GM21825 (cell line): ENCODE measurements at regions not wholly inside any gene's neighbourhood (a gene's known extent, or its start where the extent isn't known, plus 50 kb on each side); places are given as distances from the start of the nearest gene placed in this dataset.
A peak's percentile ranks its signal among the peaks of the same experiment; 100 is the strongest.

Experiments used
- ATAC-seq: cut with Tn5 transposase; IDR thresholded peaks from one replicate; pipeline ENCODE4 v1.9.1; 2021; ENCODE audit warnings: mild to moderate bottlenecking, moderate library complexity; ENCODE audit not compliant: unreplicated experiment

DNA sequence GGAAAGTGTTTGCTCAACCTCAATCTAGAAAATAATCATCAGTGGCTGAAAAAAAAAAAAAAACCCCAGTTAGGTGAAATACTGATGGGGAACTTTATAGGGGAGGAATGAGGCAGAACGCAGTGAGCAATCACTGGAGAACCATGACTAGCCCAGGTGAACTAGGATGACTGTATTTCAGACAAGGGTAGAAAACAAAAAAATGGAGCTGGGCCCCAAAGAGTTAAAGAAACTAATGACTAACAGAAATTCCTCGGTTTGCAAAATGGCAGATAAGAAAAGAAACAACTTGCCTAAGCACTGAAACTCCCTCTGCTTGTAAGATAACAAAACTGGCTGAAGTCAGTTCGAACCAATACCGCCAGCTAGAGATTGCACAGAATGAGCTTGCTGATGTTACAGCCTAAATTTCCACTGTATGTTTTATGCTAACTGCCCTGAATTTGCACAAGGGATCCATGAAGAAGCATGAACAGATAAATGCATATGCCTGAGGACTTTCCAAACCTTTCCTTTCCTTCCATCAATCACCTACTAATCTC, 245.9 kb downstream of the METTL4 start:
- no peak for ATAC-seq

DNA sequence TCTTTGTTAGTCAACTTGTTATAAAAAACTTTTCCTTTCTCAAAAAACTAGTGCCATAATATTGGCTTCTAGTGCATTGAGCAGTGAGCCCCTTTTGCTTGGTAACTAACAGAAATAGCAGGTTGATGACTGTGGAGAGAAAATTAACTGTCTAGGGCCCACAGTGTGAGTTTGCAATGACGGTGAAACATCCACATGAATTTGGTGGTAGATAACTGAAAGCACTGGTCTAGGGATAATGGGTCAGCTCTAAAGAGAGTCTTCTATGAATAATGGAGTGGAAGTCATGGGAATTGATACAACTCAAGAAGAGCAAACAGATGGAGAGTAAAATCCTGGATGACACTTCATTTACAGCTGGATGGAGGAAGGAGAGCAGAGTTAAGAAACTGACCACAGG, 245.4 kb downstream of the METTL4 start:
- no peak for ATAC-seq

DNA sequence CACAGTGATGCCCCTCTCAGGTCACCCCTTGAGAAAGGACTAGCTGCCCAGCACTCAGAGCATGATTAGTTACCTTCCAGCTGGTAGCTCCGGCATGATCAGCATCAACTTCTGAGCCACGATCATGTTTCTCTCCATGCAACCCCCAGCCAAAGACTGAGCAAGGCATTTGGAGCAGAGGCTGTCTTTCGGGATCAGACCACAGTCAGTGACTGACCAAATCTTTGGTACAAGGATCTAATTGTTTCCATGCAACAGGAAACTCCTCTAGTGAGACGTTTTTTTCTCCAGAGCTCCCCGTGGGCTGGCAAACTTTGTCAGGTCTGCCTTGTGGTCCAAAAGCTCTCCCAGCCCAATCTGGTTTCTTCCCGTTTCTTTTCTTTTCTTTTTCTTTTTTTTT, 244.3 kb downstream of the METTL4 start:
- ATAC-seq, result no peak

DNA sequence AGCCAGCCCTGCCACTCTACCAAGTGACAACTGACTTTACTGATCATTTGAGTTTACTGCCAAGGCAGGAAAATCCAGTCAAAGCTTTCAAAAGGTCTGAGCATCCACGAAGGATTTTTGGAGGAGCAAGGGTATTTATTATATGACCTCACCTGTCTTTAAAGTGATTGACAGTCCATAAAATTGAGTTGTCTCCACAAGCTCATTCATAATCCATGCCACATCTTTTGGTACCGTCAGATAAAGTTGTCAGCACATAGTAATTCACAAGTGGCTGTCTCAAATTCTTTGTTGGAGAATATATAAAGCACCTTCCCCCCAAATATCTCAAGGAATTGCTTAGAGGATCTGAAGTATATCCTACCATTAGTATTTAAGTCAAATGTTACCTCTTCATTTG, 240.5 kb downstream of the METTL4 start:
- ATAC-seq, result no peak

DNA sequence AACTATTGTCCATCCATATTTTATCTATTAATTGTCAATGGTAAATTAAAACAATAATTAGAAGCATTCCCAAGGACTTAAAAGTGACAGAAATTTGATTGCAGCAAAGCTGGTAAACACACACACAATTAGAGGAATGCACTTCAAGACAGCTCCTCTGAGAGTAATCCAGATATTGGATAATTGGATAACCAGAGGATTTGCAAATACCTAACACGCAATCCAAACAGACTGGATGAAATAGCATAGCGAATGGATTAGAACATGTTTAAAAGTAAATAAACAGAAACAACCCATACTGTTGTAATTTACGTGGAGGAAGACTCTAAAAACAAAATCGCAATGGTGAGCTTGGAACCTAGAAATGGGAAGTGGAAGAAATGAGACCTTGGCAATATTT, 239.8 kb downstream of the METTL4 start:
- ATAC-seq, result no peak

DNA sequence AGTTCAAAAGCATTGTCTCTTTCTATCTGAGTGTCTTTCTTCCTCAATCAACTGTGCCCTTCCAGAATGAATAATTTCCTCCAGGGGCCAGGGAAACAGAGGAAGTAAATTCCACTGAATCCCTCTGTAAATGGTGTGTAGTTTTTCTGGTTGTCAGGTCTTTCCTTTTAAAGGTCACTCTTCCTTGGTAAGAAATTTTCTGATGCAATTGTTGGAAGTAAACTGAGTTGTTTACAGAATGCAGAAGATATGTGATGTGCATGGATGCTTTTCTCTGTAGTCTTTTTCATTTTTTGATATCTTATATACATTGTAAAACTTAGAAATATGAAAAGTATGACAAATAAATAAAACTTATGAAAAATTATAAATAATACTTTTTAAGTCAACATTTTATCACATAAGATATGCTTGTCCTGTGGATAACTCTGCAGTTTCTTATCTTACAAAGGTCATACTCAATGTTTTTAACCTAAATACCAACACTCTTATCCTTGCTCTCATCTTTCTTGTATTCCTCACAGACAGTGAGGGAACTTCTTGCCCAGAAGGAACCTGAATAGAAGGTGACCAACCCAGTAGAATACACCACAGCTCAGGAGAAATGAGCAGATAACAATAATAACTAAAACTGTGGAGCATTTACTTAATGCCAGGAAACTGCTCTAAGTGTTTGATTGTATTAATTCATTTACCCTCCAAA, 234.5 kb downstream of the METTL4 start:
- no peak for ATAC-seq

DNA sequence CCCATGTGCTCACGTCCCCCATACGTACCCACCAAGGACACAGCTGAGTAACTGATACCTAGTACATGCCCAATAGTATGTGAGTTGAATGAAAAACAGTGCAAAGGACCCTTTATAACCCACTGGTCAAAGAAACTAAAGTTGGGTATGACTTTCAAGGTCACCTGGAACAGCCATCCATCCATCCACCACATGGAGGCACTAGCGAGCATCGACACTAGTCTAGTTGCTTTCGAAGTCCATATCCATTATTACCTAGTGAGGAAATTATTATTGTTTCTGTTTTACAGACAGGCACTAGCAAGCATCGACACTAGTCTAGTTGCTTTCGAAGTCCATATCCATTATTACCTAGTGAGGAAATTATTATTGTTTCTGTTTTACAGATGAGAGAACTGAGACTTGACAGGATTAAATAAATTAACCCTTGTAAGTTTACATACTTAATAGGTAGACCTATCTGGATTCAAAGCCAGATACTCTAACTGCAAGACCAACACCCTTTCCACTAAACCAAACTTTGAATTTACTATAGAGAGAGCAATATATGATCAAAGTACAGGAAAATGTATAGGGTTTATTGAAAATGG, 233.7 kb downstream of the METTL4 start:
- peak; percentile 70 for ATAC-seq

DNA sequence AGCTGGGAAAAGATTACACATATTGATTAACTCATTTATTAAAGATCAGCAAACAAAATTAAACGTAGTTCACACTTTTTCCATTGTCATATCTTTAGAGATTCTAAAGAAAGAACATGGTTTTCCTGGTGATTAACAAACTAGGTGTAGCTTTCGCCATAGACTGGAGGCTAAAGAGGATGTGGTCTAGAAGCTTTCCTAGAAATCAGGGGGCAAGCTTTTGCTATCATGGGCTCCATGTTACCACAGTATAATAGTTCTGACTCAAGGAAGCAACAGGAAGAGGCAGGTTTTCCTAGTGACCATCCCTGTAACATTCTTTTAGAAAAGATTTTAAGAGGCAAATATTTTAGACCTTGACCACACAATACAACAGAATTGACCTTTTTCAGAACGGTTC, 232.7 kb downstream of the METTL4 start:
- ATAC-seq, result no peak

DNA sequence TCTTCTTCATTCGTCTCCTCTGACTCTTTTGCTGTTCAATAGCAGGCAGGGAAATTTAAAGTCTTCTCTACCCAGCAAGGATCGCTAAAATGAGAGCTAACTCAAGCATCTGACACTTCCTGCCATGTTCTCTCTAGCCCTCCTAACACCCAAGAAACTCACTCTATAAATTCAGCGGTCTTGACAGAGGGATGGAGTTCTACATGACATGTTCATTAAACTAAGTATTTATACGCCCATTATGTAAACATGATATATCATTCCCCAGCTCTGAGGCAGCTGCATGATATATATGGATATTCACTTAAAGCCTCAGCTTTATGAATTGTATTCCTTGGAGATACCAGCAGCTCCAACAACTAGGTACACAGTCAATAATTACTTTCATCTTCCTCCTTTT, 231.0 kb downstream of the METTL4 start:
- ATAC-seq, result no peak

DNA sequence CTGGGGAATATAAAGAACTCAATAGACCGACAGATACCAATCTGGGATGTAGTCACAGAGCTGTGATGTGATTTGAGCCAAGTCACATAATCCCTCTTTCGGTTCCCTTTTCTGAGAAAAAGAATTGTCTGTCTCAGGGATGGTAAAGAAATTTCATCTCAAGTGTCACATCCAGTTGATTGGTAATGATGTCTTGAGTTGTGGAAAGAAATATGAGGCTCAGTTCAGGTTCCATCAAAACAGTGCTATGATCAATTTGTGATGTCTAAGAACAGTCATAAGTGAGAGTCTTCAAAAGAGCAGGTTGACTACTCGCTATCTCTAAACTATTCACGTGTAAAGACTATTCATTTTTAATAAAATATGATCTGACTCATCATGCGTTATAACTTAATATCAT, 223.3 kb downstream of the METTL4 start:
- ATAC-seq, result no peak

DNA sequence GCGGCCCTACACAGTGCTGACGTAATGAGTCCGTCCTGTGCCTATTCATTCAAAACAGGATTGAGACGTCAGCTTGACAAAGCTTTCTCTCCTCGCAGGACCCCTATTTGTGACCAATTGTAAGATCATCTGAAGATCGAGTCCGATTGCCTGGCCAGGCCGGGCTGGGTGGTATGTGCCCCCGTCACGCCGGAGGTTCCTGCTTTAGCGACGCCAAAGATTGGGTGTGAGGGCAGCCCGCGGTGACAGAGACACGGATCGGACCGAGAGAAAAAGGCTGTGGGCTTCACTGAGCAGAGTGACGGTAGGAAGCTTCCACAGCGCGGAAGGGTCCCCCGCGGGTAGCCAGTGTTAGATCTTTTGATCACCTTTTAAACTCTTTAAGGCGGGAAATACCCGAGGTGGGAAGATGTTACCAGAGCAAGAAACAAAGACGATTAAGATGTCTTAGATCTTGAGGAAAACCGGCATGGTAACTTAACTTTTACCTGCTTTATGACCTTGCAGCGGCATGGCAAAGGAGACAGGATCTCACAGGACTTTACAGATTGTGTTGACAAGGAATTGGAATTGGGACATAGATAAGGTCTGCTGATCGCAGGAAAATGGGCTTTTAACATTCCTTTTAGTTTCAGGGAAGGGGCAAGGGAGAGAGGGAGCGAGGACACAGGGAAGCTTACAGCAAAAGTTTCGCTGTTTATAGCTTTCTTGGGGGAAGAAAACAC, 220.0 kb downstream of the METTL4 start:
- ATAC-seq, result no peak

DNA sequence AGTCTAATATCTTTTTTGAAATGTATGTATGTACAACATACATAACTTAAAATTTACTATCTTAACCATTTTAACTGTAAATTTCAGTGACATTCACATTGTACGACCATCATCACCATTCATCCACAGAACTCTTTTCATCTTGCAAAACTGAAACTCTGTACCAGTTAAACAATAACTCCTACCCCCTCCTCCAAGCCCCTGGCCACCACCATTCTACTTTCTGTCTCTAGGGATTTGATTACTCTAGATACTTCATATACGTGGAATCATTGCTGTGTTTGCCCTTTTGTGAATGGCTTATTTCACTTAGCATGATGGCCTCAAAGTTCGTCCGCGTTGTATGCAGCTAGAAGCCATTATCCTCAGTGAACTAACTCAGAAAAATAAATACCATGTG, 217.0 kb downstream of the METTL4 start:
- ATAC-seq, result no peak

DNA sequence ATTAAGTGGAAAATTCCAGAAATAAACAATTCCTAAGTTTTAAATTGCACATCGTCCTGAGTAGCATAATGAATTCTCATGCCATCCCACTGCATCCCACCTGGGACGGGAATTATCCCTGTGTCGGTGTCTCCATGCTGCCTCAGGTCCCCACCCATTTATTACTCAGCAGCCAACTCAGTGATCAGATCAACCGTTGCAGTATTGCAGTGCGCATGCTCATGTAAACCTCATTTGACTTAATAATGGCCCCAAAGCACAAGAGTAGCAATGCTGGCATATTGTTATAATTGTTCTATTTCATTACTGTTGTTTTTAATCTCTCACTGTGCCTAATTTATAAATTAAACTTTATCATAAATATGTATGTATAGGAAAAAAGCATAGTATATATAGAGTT, 214.4 kb downstream of the METTL4 start:
- no peak for ATAC-seq

DNA sequence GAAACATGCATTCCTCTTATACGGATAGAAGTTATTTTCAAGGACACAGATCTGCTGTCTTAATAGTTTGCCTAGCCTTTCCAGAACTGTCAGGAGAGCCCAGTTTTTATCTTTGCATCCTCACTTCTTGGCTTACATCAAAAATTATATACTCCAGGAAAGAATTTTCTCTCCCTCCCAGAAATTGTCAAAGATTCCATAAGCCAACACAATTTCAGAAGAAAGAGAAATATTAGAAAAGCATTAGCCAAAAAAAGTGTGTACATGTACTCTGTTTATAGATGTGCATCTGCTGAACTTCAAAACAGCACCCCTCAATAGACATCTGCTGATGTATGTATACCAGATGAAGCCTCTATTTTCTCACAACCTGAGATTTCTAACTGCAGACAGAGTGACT, 210.4 kb downstream of the METTL4 start:
- ATAC-seq, result no peak

DNA sequence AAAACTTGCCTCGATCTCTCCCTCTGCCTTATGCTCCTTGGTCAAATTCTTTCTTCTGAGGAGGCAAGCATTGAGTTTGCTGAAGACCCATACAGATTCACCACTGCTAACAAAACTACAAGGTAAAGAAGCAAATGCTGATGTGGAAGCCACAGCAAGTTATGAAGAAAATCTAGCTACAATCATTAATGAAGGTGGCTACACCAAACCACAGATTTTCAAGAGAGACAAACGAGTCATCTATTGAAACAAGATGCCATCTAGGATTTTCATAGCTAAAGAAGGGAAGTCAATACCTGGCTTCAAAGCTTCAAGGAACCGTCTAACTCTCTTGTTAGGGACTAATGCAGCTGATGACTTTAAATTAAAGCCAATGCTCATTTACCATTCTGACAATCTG, 203.2 kb downstream of the METTL4 start:
- no peak for ATAC-seq

DNA sequence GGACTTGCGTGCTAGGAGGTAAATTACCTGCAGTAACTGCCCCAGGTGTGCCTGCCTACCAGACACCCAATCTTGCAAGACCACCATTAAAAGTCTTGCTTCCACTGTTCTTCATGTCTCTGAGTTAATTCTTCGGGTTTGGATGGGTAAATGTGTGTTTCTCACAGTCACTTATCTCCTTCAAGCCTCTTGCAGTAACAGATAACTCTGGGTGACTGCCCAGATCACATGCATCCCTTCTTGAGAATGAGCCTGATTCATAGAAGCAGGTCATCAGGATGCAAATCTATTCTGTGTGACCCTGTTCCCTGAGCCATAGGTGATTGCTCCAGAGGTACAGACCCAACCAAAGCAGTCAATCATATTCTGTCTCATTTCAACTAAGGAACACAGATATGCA, 194.6 kb downstream of the METTL4 start:
- no peak for ATAC-seq

DNA sequence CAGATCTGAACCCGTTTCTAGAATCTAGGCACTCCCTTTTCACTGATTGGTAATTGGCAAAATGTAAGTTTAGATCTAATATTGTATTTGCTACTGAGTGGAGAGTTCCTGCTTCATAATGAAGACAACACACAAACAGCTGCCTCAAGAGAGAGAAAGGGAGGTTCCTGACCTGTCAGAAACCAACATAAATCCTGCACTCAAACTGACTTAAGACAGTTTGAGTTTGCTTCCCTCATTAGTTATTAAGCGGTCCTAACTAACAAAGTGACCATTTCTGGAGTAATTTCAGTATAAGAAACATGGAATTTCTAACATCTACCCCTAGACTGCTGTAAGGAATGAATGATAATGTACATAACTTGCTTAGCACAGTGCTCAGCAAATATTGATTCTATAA, 191.2 kb downstream of the METTL4 start:
- ATAC-seq, result no peak

DNA sequence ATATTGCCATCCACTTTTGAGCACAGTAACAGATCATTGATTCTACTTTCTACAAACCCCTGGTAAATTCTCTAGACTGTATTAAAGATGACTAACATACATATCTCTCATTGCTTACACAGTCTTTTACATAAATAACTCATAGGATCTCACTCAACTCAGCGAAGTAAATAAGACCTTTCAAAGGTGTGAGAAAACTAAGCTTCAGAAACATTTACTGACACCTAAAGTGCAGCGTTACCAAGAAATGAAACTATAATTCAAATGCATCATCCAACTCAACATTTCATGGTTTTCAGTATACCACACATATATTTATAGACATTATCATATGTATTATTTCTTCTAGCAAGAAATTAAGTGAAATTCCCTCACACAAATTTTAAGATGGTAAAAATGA, 189.8 kb downstream of the METTL4 start:
- ATAC-seq, result no peak

DNA sequence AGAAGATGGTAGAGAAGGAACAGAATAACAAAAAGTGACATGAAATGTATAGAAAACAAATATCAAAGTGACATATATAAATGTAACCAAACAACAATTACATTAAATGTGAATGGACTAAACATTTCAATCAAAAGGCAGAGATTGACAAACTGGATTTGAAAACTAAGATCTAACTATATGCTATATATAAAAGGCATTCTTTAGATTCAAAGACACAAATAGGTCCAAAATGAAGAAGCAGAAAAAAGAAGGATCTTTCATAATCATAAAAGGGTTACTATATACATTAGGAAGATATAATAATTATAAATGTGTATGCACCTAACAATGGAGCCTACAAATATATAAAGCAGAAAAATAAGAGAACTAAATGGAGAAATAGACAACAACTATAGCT, 183.7 kb downstream of the METTL4 start:
- no peak for ATAC-seq

DNA sequence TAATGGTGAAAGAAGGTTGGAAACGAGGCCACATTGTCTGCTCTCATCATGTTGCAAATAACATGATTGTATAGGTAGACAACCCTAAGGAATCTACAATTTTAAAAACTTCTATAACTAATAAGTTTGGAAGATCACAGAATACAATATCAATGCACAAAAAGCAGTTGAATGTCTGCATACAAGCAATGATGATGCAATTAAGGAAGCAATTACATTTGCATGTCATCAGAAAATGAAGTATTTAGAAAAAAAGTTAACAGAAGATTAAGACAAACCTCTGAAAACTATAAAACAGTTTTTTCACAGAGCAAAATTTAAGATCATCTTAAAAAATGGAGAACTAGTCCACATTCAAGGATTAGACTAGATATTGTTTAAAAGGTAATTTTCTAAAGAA, 181.1 kb downstream of the METTL4 start:
- ATAC-seq, result no peak

DNA sequence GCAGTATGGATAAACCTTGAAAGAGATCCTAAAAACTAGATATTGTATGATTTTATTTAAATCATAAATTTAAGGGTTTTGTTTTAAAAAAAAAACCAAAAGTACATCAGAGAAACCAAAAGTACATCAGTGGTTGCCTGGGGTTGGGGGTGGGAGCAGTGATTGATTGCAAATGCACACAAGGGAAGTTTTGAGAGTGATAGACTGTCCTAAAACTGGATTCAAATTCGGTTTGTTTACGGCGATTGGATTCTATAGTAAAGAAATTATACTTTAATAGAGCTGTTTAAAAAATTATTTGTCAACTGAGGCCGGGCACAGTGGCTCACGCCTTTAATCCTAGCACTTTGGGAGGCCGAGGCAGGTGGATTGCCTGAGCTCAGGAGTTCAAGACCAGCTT, 179.8 kb downstream of the METTL4 start:
- no peak for ATAC-seq

DNA sequence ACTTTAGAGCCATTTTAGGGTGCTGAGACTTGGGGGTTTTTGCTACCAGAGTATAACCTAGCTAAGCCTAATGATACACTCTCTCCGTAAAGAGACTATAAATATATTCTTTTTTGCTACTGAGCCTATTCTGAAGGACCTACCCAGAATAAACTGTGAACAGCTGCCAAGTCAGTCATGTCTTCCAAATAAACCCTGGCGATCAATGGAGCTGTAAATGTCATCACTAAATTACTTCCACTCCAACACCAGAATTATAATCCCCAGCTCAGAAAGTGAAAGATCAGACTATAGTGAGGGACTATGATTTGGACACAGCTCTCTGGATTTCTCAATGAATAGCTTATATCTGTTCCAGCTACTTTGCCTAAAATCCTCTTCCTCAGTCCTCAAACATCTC, 178.9 kb downstream of the METTL4 start:
- no peak for ATAC-seq
